ENCODE measurements at regions not wholly inside any gene's neighbourhood (a gene's known extent, or its start where the extent isn't known, plus 50 kb on each side); places are given as distances from the start of the nearest gene placed in this dataset.
A peak's percentile ranks its signal among the peaks of the same experiment; 100 is the strongest.

DNA sequence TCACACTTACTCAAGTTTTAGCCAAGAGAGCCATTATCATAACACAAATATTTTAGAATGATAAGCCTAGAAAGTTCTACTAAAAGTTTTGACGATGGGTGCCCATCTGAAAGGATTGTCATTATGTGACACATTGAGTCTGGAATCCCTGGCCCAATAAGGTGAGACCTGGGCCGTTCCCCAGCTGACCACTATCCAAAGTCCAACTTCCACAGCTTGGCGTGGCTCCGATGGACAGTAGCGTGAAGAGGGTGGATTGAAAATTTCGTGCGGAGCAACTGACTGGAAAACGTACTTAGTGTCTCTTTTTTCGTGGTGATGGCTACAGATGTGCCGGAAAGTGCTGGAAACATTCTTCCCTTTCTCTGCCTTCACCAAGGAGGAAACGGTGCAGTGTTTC is 439.0 kb upstream of the ZMIZ1 start:
- TF ChIP-seq, protein P1, sequence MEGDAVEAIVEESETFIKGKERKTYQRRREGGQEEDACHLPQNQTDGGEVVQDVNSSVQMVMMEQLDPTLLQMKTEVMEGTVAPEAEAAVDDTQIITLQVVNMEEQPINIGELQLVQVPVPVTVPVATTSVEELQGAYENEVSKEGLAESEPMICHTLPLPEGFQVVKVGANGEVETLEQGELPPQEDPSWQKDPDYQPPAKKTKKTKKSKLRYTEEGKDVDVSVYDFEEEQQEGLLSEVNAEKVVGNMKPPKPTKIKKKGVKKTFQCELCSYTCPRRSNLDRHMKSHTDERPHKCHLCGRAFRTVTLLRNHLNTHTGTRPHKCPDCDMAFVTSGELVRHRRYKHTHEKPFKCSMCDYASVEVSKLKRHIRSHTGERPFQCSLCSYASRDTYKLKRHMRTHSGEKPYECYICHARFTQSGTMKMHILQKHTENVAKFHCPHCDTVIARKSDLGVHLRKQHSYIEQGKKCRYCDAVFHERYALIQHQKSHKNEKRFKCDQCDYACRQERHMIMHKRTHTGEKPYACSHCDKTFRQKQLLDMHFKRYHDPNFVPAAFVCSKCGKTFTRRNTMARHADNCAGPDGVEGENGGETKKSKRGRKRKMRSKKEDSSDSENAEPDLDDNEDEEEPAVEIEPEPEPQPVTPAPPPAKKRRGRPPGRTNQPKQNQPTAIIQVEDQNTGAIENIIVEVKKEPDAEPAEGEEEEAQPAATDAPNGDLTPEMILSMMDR (IDR thresholded peaks at IDR 0.05; ENCODE audit: low read depth, low read length), result no peak
- H3K4me1 ChIP-seq, result peaks cover 12% of the 10 kb centered on the region
- no peak overlapping the region for H3K4me3 ChIP-seq (ENCODE audit: low read depth, low read length)
- H3K36me3 ChIP-seq, result no peaks in the 10 kb centered on the region
- DNase-seq, result no peak
- H3K27me3 ChIP-seq, result no peaks in the 10 kb centered on the region
- no peaks in the 10 kb centered on the region for H3K9me3 ChIP-seq

GRCh38 chr10:78630944-78631838 is 437.6 kb upstream of the ZMIZ1 start:
- TF ChIP-seq, protein P1 (IDR thresholded peaks at IDR 0.05; ENCODE audit: low read depth, low read length), result no peak
- Histone ChIP-seq H3K36me3 (no peaks in the 10 kb centered on the region), H3K9me3 (no peaks in the 10 kb centered on the region), H3K27me3 (no peaks in the 10 kb centered on the region), H3K4me3 (ENCODE audit: low read depth, low read length) (no peak overlapping the region), H3K4me1 (peaks cover 24% of the 10 kb centered on the region)
- DNase-seq, result no peak

DNA sequence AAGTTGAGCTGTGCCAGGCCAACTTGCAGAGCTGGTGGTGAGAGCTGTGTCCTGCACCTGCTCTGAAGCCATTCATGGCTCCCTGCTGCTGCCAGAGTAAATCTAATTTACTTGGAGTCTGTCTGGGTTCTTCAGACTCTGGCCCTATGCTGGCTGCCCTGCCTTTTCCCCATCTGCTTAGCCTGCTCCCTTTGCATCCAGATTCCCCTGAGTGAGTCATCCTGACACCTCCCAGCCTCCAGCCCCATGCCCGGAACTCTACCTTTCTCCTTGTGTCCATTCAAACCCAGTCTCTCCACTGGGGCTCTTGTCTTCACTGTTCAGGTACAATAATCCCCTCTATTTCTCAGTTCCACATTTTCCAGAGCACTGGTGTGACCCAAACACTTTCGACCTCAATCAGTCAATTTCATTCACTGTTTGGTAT is 434.4 kb upstream of the ZMIZ1 start:
- Histone ChIP-seq H3K4me3 (ENCODE audit: low read depth, low read length) (no peak overlapping the region), H3K36me3 (no peaks in the 10 kb centered on the region), H3K27me3 (no peaks in the 10 kb centered on the region), H3K4me1 (peaks cover 24% of the 10 kb centered on the region), H3K9me3 (no peaks in the 10 kb centered on the region)
- TF ChIP-seq, protein P1 (IDR thresholded peaks at IDR 0.05; ENCODE audit: low read depth, low read length), result no peak
- peak; percentile 87 for DNase-seq

- TF ChIP-seq, protein P1 (IDR thresholded peaks at IDR 0.05; ENCODE audit: low read depth, low read length), result no peak
- Histone ChIP-seq H3K4me1 (peaks cover 24% of the 10 kb centered on the region), H3K36me3 (no peaks in the 10 kb centered on the region), H3K27me3 (no peaks in the 10 kb centered on the region), H3K9me3 (no peaks in the 10 kb centered on the region), H3K4me3 (ENCODE audit: low read depth, low read length) (no peak overlapping the region)
- DNase-seq, result no peak
Observed at GRCh38 chr10:78634835-78635234, 433.9 kb upstream of the ZMIZ1 start.

DNA sequence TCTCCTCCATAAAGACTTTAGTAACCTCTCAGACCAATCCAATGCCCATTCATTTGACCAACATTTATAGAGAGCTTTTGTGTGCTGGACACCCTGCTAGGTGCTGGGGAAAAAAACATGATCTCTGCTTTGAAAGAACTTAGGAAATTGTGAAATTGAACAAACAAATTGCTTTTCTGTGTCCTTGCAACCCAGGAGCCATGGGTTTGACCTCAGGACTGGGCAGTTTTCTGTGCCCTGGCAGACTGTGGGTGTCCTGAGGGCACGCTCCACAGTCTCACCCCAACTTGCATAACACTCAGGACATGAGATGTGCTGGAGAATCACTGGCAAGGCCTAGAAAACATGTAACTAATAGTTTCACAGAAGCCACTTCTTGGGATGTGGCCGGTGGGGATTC is 429.1 kb upstream of the ZMIZ1 start:
- Histone ChIP-seq H3K4me1 (peaks cover 13% of the 10 kb centered on the region), H3K9me3 (no peaks in the 10 kb centered on the region), H3K27me3 (no peaks in the 10 kb centered on the region), H3K4me3 (ENCODE audit: low read depth, low read length) (no peak overlapping the region), H3K36me3 (no peaks in the 10 kb centered on the region)
- no peak for DNase-seq
- TF ChIP-seq, protein P1 (IDR thresholded peaks at IDR 0.05; ENCODE audit: low read depth, low read length), result no peak
